ENCODE measurements at regions not wholly inside any gene's neighbourhood (a gene's known extent, or its start where the extent isn't known, plus 50 kb on each side); places are given as distances from the start of the nearest gene placed in this dataset.

DNA sequence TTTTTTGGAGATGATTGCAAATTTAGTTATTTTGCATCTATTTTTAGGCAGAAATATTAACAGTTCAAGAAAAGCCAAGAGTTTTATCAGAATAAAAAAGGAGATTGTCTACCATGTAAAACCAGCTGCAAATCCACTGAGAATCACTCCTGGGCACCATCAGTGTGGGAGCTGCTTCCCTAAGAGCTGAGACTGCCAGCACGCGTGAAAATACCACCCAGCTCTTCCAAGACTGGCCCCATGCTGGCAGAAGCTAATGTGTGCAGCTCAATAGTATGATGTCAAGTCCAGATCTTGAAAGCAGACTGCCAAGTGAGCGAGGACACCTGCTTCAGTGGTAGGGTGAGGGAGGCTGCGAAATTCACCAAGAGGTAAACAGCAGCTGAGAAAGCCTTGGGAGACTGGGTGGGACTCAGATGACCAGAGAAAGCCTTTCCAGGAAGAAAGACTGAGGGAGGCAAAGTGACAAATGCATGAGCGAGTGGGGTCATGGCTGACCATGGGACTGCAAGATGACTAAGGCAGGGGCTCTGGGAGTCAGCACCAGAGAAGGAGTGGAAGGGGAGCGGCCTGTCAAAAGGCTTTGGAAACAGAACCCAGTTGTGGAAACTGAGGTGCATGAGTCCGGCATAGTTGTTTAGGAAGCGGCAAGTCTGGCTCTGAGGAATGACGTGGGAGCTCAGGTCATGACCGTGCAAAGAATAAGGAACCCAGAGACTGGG, 200.9 kb downstream of the GADD45G start:
- no peak overlapping the region for H3K4me3 ChIP-seq (replicated peaks in 1 of 2; ENCODE audit: low read depth in 1 of 2, low read length in 2 of 2)
- no peak overlapping the region for H3K4me2 ChIP-seq (ENCODE audit: low read length)
- DNase-seq (ENCODE audit: low read depth, low spot score), result no peak
- no peak overlapping the region for H3K9ac ChIP-seq (ENCODE audit: low read length)
- no peaks in the 10 kb centered on the region for H3K9me3 ChIP-seq (ENCODE audit: control insufficient read depth in 1 of 2, insufficient read depth in 1 of 2, low read depth in 1 of 2, low read length in 2 of 2)
- H3K79me2 ChIP-seq (ENCODE audit: insufficient read depth, low read length), result no peaks in the 10 kb centered on the region
- ChIA-PET CTCF (no interaction called here), POLR2A (no interaction called here), RAD21 (ENCODE audit: low non-redundant PET in 1 of 2, low total read pairs in 2 of 2, uncharacterized antibody in 2 of 2, unreplicated experiment in 2 of 2) (no interaction called here)
- TF ChIP-seq CBX3 (IDR thresholded peaks at IDR 0.05; ENCODE audit: low read depth), result no peak
- no peak for TF ChIP-seq RAD21 (IDR thresholded peaks at IDR 0.05; ENCODE audit: low read depth)
- TF ChIP-seq ELF1 (IDR thresholded peaks at IDR 0.05; ENCODE audit: borderline replicate concordance, low read depth), result no peak
- no peak for TF ChIP-seq POLR2AphosphoS5 (IDR thresholded peaks at IDR 0.05; ENCODE audit: low read depth, low read length)
- TF ChIP-seq POLR2A (IDR thresholded peaks at IDR 0.05; ENCODE audit: borderline replicate concordance, extremely low read depth, insufficient read depth, insufficient read length), result no peak
- no peak for TF ChIP-seq FOSL1 (IDR thresholded peaks at IDR 0.05; ENCODE audit: low read depth)
- TF ChIP-seq ATF3 (IDR thresholded peaks at IDR 0.05), result no peak
- no peak for TF ChIP-seq ZNF274 (IDR thresholded peaks at IDR 0.05; ENCODE audit: low read depth, low read length)
- TF ChIP-seq, protein P1, sequence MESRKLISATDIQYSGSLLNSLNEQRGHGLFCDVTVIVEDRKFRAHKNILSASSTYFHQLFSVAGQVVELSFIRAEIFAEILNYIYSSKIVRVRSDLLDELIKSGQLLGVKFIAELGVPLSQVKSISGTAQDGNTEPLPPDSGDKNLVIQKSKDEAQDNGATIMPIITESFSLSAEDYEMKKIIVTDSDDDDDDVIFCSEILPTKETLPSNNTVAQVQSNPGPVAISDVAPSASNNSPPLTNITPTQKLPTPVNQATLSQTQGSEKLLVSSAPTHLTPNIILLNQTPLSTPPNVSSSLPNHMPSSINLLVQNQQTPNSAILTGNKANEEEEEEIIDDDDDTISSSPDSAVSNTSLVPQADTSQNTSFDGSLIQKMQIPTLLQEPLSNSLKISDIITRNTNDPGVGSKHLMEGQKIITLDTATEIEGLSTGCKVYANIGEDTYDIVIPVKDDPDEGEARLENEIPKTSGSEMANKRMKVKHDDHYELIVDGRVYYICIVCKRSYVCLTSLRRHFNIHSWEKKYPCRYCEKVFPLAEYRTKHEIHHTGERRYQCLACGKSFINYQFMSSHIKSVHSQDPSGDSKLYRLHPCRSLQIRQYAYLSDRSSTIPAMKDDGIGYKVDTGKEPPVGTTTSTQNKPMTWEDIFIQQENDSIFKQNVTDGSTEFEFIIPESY (IDR thresholded peaks at IDR 0.05; ENCODE audit: extremely low read depth, insufficient replicate concordance, low read length), result no peak
- no peak for TF ChIP-seq JUND (IDR thresholded peaks at IDR 0.05)
- intact Hi-C loops (cut with micrococcal nuclease), result no loop called here
- no peaks in the 10 kb centered on the region for H3K9me2 ChIP-seq (ENCODE audit: insufficient read depth)
- ATAC-seq, result no peak
- H2AFZ ChIP-seq (ENCODE audit: low read depth, low read length, poor library complexity, severe bottlenecking), result no peak overlapping the region
- no peak overlapping the region for H3K27ac ChIP-seq (ENCODE audit: low read depth, low read length)
- no peaks in the 10 kb centered on the region for H3K4me1 ChIP-seq (ENCODE audit: control insufficient read depth in 1 of 2, insufficient read depth in 2 of 2, low read length in 2 of 2)
- no TSS peak for BruUV-seq (replicated peaks)
- H3K27me3 ChIP-seq (ENCODE audit: insufficient read depth, low read length), result peaks cover 46% of the 10 kb centered on the region
- H3K36me3 ChIP-seq (ENCODE audit: control insufficient read depth in 1 of 2, insufficient read depth in 2 of 2, low read length in 2 of 2), result no peaks in the 10 kb centered on the region
- H4K20me1 ChIP-seq (ENCODE audit: insufficient read depth), result no peaks in the 10 kb centered on the region
